H54 (cell line): ENCODE measurements at regions not wholly inside any gene's neighbourhood (a gene's known extent, or its start where the extent isn't known, plus 50 kb on each side); places are given as distances from the start of the nearest gene placed in this dataset.
A peak's percentile ranks its signal among the peaks of the same experiment; 100 is the strongest.

Experiments
- DNase-seq: peaks from one replicate; pipeline ENCODE4 v3.0.0; 2011; ENCODE audit warnings: low spot score, mixed read lengths; ENCODE audit not compliant: insufficient read length
- FAIRE-seq: peaks from 3 replicates; lab custom pipeline; 2011; peaks lifted over from hg19 to GRCh38; lab: Jason Lieb, UNC
- POLR2A ChIP-seq: IDR thresholded peaks from 2 replicates; pipeline ENCODE4 v1.6.1; 2011; ENCODE audit warnings: low read depth, mild to moderate bottlenecking, low read length

DNA sequence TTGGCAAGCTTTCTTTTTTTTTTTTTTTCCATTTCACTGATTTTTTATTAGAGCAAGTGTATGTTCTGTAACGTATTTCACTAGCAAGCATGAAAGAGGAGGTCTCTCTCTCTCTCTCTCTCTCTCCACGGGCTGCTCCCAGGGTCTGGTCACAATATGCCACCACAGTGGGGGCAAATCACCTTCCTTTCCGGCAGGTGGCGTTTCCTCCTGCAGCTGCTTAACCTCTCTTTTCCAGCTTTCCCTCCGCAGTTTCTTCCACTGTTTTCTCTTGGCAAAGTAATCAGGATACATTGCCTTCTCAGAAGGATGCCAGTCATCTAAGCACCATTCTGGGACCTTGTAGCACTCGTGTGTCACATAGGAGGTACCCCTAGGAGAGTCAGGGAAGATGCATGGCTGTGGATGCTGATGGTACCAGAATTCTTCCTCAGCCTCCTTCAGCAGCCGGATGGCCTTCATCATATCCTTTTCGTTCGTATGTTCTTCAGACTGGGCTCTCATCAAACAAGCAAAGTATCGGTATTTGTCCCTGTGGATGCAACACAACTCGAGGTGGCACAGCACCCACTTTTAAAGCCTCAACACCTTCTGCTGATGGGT, 197.3 kb upstream of the PODXL start:
- TF ChIP-seq POLR2A: no peak
- FAIRE-seq: no peak
- no peak for DNase-seq

DNA sequence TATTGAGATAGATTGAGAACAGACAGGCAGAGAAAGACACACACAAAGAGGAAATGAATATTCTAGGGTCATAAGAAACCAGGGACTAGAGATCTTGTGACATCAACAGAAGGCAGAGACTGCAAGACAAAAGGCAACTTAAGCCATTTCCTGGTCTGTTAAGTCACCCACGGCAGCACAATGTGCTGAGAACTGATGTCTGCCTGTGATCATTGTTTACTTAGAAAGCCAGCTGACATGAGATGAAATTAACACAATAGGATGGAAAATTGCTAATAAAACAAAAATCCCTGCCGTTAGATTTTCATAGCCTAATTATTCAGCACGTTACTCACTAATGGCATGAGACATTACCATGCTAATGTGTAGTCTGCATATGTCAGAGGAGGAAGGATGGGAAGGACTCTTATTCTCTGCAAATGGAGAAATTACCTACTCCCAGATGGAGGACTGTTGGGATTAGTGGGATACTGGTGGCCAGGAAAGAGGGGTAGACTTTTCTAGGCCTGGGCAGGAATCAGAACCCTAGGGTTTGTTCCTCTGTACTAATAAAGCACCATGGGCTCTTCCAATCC, 191.3 kb upstream of the PODXL start:
- TF ChIP-seq POLR2A: no peak
- DNase-seq: no peak
- no peak for FAIRE-seq

DNA sequence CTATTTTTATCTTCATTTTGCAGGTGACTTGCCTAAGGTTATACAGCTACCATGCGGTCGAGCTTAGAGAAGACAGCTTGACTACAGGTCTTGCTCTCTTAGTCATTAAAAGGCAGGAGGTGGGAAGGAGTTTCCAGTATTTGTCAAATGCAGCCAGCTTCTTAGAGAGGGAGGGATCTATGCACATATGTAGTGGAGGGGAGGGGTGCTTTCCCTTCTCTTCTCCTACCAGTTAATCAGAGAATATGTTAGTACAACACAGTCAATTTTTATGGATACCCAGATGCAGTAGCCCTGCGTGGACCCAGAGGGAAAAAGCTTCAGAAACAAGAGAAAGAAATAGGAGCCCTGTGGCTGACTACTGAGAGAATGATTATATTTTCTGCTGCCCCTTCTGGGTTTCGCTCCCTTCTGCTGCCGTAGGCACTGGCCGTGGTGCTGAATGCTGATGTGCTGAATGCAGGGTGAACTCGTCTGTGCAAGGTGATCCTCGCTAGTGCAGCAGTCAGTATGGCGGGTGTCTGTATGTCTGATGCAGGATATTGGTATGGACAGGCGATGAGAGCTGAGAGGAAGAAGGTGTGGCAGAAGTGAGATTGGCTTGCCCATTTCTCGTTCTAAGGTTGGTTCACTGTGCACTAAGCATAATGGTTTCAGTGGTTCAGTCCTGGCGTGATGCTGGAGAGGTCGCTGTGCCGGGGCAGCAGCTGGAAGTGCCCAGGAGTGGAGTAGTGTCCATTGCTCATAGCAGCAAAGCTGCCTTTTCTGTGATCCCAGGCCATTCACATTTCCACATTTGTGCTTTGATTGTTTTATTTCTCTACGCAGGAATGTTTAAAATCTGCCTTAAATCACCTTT, 189.2 kb upstream of the PODXL start:
- peak; percentile 14 for DNase-seq
- no peak for FAIRE-seq
- TF ChIP-seq POLR2A: no peak

DNA sequence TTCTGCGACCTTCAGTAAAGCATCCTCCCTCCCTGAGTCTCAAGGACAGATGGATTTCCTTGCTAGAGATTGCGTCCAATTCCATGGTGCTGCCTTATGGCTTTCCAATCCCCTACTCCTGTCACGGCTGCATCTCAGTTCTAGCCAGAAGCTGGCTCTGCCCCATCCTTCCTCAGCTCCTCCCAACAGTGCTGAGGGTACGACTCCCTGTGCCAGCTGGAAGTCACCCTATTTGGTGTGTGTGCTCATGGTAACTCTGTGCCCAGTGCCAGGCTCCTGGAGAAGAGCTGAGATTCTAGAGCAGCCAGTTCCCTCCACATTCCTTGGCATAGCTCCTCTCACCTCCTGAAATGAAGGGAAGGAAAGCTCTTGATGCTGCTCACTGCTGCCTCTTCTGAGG, 185.0 kb upstream of the PODXL start:
- FAIRE-seq: no peak
- DNase-seq: no peak
- TF ChIP-seq POLR2A: no peak

DNA sequence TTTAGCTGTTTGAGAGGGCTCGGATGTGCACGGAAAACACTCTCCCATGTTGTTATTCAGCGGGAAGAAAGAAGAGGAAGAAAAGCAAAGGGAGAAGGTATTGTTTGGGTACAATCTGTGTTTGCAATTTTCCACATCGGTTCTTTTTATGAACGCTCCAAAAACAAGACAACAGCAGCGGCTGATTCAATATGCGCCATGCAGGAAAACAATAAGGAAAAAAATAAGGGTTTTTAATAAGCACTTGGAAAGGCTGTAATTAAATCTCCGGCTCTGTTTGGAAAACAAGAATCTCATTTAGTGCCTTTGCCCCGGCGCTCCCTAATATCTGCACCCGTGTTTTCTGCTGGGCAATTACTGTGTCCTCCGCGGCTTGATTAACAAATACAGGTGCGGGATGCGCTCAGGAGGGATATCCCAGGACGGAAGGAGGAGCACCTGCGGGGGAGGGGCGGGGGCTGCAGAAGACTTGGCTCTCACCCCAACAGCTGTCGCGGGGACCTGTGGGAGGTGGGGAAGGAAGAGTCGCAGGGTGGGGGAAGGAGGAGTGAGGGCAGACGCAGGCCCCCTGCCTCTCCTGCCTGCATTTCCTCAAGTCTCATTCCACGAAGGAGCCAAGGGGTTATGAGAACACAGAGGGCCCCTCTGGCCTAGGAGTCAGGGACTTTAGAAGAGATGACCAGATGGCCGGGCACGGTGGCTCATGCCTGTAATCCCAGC, 181.5 kb upstream of the PODXL start:
- no peak for TF ChIP-seq POLR2A
- DNase-seq: no peak
- FAIRE-seq: no peak

DNA sequence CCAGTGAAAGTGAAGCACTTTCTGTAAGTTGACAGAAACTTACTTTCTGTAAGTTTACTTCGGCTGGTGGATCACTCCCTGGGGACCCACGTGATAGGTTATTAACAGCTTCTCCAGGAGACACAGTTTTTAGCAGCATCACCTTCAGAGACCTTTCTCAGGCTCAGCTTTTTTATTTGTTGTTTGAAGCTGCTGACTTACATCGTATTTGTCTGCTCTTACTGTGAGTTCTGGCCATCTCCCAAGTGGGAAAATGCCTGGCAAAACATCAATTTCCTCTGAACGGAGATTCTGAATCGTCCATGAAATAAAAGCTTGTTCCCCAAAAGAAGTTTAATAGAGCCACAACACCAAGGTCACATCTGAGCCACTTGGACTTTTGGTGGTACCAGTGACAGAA, 178.7 kb upstream of the PODXL start:
- no peak for FAIRE-seq
- TF ChIP-seq POLR2A: no peak
- DNase-seq: no peak

DNA sequence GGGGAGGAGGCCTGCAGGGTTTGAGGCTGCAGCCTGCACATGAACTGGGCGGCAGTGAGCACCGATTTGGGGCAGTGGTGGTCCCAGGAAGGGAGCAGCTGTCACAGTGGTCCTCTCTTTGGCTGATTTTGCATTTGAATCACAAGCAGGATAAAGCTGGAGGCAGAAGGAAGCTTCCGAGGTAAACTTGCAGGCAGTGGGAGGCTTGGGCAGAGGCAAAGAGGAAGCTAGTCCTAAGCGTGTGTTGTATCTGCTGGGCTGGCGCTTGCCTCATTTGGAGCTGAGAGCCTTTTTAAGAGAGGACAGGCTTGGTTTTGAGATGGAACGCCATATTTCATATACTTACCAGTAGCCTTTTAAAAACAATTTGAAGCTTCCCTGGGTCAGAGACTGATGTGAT, 177.2 kb upstream of the PODXL start:
- no peak for FAIRE-seq
- no peak for DNase-seq
- TF ChIP-seq POLR2A: no peak

DNA sequence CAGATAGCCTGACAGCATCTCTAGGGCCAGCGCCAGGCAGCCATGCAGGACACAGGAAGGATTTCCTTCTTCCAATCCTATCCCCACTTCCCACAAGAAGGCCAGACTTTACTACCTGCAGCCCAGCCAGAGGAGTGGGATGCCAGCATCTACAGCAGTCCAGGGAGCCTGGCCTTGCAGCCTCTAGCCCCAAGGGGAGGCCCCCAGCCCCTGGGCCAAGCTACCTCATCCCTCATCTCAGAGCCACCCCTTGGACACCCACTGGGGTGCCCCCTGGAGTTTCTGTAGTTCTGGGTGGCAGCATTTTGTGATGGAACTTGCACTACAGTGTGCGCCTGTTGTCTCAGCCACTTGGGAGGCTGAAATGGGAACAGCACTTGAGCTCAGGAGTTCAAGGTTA, 170.8 kb upstream of the PODXL start:
- no peak for DNase-seq
- TF ChIP-seq POLR2A: no peak
- FAIRE-seq: no peak

DNA sequence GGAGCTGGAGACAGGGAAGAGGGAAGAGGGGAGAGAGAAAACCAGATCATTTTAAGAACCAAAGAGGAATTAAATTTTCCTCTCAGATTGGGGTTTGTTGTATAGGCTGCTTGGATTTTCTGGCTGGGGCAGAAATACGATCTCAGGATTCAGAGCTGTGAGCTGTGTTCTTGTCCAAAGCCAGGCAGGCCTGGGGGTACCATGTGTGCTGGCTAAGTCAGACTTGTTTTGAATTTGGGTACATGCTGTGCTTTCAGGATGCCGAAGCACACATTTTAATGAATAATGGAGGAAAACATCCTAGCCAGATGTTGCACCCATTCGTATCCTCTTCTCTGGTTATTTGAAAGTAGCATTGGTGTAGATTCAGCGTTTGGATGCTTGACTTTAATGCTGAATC, 170.3 kb upstream of the PODXL start:
- no peak for DNase-seq
- TF ChIP-seq POLR2A: no peak
- no peak for FAIRE-seq

DNA sequence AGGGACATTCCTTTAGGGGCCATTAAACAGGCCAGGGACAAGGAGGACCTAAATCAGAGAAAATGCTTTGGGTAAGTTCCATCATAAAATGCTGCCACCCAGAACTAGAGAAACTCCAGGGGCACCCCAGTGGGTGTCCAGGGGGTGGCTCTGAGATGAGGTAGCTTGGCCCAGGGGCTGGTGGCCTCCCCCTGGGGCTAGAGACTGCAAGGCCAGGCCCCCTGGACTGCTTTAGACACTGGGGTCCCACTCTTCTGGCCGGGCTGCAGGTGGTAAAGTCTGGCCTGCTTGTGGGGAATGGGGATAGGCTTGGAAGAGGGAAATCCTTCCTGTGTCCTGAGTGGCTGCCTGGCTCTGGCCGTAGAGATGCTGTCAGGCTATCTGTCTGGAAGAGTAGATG, 169.6 kb upstream of the PODXL start:
- DNase-seq (no peak), FAIRE-seq (no peak)
- TF ChIP-seq POLR2A: no peak

DNA sequence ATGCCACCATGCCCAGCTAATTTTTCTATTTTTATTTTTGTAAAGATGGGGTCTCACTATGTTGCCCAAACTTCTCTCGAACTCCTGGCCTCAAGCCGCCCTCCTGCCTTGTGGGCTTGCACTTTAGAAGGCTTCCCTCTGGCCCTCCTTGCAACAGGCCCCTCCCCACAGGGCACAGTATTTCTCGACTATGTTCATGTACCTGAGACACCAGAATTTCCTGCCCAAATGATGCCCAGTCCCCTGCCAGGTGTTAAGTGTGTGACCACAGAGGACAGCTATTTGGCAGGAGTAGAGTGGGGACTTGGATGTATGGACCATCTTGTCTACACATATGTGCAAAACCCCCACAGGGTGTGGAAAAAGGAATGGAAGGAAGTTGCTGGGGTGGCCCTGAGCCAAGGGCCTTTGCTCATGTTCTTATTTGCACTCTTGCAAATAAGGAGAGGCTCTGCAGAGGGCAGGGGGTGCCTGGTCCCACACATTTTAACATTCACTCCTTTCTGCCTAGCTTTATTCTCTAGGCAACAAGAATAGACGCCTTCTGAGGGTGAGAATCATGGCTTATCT, 168.4 kb upstream of the PODXL start:
- no peak for TF ChIP-seq POLR2A
- FAIRE-seq (no peak), DNase-seq (no peak)

DNA sequence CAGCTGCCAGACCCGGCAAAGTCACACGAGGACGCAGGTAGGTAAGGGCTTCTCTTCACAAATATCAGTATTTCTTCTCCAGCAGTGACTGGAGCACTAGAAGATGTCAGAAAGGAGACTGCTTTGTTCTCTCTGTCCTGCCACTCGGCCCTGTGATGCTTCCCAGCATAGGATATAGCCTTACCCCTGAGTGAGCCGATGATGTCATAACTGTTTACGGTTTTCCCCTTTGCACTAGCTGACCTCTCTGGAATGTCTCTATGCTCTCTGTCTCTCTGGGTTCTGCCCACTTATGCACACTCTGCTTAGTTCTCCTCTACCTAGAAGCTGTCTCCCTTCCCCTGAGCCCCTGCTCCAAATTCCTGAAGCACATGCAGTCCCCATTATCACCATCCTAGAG, 167.5 kb upstream of the PODXL start:
- FAIRE-seq: no peak
- TF ChIP-seq POLR2A: no peak
- peak; percentile 18 for DNase-seq

DNA sequence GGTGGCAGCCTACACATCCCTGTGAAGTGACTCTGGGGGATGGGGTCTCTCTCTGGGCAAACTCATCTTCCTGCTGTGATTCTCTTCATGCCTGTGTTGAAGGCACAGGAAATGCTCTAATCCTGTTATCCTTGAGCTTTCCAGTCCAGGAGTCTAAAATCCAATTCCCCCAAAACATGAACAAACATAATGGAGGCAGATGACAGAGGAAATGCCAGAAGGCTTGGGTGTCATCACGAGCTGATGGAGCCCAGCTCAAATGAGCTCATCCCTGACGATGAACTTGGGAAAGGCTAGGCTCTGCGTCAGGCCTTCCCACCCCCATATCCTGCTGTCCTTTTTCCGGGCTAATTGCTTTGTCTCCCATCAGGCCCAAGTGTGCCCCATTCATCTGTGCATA, 165.9 kb upstream of the PODXL start:
- FAIRE-seq (no peak), DNase-seq (no peak)
- TF ChIP-seq POLR2A: no peak

DNA sequence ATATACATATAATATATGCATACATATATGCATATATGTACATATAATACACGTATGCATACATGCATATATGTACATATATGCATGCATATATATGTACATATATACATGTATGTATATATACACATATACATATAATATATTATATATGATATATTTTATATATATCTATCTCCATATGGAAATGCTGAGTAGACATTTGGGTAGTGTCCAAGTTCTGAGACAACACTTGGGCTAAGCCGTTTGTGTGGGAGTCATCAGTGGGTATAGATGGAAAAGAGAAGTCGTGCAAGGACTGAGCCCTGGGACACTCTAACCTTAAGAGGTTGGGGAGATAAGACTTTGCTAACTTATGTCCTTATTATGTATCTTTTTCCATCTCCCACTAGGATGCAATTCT, 165.2 kb upstream of the PODXL start:
- no peak for TF ChIP-seq POLR2A
- FAIRE-seq (no peak), DNase-seq (no peak)
